ENCODE measurements at regions not wholly inside any gene's neighbourhood (a gene's known extent, or its start where the extent isn't known, plus 50 kb on each side); places are given as distances from the start of the nearest gene placed in this dataset.

DNA sequence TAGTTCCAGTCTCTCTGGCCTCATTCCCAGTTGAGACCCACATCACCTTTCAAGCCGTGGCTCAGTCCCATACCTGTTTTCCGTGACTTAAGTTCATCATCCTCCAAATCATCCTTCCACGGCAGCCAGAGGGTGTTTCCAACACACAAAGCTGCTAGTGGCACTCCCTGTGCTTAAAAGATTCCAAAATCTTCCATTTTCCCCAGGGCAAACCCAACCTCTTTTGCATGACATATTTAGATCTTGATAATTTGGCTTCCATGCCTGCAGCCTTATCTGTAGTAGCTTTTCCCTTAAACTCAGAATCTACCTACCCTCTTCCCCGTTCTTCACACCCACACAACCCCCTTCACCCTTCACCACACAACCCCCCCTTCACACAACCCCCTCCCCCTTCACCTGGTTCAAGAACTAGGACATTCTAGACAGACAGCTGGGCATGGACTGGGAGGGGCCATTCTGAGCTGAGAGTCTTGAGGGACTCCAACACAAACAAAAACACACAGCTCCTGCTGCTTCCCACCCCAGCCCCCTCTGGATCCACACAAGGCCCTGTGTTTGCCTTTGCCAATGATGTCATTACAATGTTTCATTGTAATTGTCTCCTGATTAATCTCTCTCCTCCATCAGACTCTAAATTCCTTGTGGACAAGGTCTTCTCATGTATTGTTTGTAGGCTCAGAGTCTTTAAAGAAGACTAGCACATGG is 268.2 kb downstream of the SH3GL2 start:
- TF ChIP-seq, protein P1, sequence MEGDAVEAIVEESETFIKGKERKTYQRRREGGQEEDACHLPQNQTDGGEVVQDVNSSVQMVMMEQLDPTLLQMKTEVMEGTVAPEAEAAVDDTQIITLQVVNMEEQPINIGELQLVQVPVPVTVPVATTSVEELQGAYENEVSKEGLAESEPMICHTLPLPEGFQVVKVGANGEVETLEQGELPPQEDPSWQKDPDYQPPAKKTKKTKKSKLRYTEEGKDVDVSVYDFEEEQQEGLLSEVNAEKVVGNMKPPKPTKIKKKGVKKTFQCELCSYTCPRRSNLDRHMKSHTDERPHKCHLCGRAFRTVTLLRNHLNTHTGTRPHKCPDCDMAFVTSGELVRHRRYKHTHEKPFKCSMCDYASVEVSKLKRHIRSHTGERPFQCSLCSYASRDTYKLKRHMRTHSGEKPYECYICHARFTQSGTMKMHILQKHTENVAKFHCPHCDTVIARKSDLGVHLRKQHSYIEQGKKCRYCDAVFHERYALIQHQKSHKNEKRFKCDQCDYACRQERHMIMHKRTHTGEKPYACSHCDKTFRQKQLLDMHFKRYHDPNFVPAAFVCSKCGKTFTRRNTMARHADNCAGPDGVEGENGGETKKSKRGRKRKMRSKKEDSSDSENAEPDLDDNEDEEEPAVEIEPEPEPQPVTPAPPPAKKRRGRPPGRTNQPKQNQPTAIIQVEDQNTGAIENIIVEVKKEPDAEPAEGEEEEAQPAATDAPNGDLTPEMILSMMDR (conservative IDR thresholded peaks at IDR 0.05; ENCODE audit: low read depth, low read length) = no peak
- no peak for DNase-seq (ENCODE audit: low read depth)
- no peak overlapping the region for H3K4me3 ChIP-seq (ENCODE audit: low read depth, low read length)

DNA sequence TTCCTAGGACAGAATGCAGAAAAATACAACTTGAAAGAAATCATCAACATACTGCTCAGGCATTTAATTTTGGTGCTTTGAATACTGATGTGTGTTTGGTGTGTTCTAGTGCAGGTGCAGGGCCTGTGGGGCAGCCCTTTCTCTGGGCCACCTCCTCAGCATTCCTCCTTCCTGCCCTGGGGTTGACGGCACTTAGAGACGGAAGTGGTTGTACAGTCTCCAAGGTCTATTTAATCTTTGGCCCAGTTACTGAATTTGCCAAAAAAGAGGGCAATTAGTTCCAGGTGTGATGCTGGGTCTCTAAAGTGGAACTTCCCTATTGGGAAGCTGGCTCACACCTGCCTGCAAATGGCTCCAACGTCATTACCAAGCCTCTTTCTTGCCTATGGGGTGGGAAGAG is 269.0 kb downstream of the SH3GL2 start:
- no peak overlapping the region for H3K4me3 ChIP-seq (ENCODE audit: low read depth, low read length)
- TF ChIP-seq, protein P1 (conservative IDR thresholded peaks at IDR 0.05; ENCODE audit: low read depth, low read length) = no peak
- no peak for DNase-seq (ENCODE audit: low read depth)

DNA sequence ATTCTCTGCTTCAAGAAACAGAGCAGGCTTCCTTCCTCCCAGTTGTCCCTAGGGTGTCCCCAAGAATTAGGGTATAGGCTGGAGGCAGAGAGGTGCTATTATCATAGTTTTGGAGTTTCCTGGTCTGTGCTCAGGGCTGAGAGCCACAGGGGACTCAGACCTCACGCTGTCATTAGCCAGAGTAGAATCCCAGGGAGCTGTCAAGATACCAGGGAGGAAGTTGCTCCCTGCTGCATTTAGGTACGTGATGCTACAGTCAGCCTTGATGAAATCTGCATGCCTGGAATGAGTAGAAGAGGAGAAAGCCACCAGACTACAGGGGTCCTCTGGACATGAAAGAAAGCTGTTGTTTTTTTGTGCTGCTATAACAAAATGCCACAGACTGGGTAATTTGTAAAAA is 273.2 kb downstream of the SH3GL2 start:
- DNase-seq (ENCODE audit: low read depth) = no peak
- no peak overlapping the region for H3K4me3 ChIP-seq (ENCODE audit: low read depth, low read length)
- TF ChIP-seq, protein P1 (conservative IDR thresholded peaks at IDR 0.05; ENCODE audit: low read depth, low read length) = no peak

DNA sequence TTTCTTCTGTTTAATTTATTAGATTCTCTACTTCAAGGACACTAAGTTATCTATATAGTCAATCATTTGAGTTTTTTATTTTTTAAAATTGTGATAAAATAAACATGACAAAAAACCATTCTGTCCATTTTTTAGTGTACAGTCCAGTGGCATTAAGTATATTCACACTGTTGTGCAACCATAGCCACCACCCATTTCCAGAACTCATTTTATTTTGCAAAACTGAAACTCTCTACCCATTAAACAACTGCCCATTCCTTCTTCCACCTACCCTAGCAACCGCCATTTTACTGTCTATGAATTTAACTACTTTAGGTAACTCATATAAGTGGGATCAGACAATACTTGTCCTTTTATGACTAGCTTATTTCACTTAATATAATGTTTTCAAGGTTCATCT is 275.6 kb downstream of the SH3GL2 start:
- TF ChIP-seq, protein P1 (conservative IDR thresholded peaks at IDR 0.05; ENCODE audit: low read depth, low read length) = no peak
- H3K4me3 ChIP-seq (ENCODE audit: low read depth, low read length) = no peak overlapping the region
- no peak for DNase-seq (ENCODE audit: low read depth)

DNA sequence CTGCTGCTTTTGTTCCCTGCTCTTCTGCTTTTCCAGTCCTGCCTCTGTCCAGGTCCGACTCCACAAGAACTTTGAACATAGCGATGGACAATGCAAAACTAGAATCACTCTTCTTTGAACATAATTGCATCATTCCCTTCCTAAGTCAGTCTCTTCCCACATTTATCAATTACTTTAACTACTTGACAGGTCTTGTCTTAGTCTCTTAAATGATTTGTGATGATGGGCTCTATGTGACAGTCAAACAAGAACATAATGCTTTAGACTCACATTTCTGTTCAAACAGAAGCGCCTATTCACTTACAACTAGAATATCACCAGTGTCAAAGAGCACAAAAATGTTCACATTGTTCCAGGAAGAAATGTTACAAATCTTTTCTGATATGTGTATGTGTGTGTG is 278.1 kb downstream of the SH3GL2 start:
- no peak overlapping the region for H3K4me3 ChIP-seq (ENCODE audit: low read depth, low read length)
- DNase-seq (ENCODE audit: low read depth) = no peak
- TF ChIP-seq, protein P1 (conservative IDR thresholded peaks at IDR 0.05; ENCODE audit: low read depth, low read length) = no peak

DNA sequence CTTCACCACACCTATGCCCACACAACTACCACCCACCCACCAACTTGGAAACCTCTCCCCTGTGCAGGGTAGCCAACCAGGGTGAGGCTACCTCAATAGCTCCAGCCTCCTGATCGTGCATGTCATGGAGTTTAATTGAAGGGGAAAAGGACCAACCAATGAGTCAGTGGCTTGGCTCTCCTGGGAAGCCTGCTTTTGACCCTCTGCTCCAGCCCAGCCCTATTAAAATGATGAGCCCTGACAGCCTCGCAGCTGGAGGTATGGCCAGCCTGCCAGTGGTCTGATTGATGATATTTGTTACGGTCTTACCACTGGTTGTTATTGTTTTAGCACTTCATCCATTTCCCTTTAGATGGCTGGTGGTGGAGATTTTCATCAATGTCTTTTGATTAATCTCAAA is 280.4 kb downstream of the SH3GL2 start:
- TF ChIP-seq, protein P1 (conservative IDR thresholded peaks at IDR 0.05; ENCODE audit: low read depth, low read length) = no peak
- no peak for DNase-seq (ENCODE audit: low read depth)
- H3K4me3 ChIP-seq (ENCODE audit: low read depth, low read length) = no peak overlapping the region

DNA sequence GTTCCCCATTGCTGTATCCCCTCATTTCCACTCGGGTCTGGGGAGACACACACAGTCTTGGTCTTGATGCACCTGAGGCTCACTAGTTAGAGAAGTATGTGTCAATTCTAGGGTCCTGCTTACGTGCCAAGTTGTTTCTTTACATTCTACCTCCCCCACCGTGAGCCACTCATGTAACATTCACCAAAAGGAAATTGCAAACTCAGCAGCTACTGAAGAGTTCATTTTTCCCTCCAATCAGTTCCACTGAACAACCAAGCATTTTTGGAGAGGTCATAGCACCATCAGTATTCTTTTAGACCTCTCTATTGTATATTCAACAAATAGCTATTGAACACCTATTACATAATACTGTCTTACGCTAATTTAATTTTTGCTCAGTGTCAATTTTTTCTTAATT is 281.1 kb downstream of the SH3GL2 start:
- no peak for DNase-seq (ENCODE audit: low read depth)
- no peak overlapping the region for H3K4me3 ChIP-seq (ENCODE audit: low read depth, low read length)
- TF ChIP-seq, protein P1 (conservative IDR thresholded peaks at IDR 0.05; ENCODE audit: low read depth, low read length) = no peak

All from epithelial cell of proximal tubule (primary cell).